ENCODE measurements at regions not wholly inside any gene's neighbourhood (a gene's known extent, or its start where the extent isn't known, plus 50 kb on each side); places are given as distances from the start of the nearest gene placed in this dataset.

DNA sequence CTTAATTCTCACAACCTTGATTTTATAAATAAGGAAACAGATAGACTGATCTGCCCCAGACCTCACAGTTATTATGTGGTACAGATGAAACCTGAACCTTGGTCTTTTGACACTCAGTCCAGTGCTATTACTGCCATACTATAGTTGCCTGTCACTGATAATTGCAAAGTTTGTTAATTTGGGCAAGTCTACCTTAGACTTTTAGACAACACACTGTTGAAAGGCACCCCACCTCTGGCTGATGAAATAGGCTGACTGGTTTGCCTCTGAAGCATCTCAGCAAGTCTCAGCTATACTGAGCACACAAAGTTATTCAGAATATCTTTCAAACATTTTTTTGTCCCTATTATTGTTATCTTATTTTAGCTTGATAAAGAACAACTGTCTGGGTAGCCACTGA is 53.1 kb upstream of the MAP4 start:
- TF ChIP-seq POLR2A (IDR thresholded peaks at IDR 0.05; ENCODE audit: low read depth, low read length) (no peak), TAF1 (IDR thresholded peaks at IDR 0.05; ENCODE audit: low read depth, low read length) (no peak), POLR2AphosphoS5 (IDR thresholded peaks at IDR 0.05; ENCODE audit: low read depth, low read length) (no peak), POU2F2 (IDR thresholded peaks at IDR 0.05; ENCODE audit: low read depth, low read length) (no peak), PAX5 (IDR thresholded peaks at IDR 0.05; ENCODE audit: insufficient read depth, low read length, severe bottlenecking) (no peak), SPI1 (IDR thresholded peaks at IDR 0.05; ENCODE audit: low read depth, low read length) (no peak)

All from GM12891 (cell line).